Hindlimb muscle (tissue), 1 donor: ENCODE measurements at regions not wholly inside any gene's neighbourhood (a gene's known extent, or its start where the extent isn't known, plus 50 kb on each side); places are given as distances from the start of the nearest gene placed in this dataset.
"Not testable (repeated sequence)": the region's sequence is repeated elsewhere in the genome, so short reads cannot be mapped to it uniquely, and the experiment has no call there.

Source experiments
- DNase-seq: peaks from one replicate; pipeline ENCODE4 v3.0.0-alpha.2; 2013

DNA sequence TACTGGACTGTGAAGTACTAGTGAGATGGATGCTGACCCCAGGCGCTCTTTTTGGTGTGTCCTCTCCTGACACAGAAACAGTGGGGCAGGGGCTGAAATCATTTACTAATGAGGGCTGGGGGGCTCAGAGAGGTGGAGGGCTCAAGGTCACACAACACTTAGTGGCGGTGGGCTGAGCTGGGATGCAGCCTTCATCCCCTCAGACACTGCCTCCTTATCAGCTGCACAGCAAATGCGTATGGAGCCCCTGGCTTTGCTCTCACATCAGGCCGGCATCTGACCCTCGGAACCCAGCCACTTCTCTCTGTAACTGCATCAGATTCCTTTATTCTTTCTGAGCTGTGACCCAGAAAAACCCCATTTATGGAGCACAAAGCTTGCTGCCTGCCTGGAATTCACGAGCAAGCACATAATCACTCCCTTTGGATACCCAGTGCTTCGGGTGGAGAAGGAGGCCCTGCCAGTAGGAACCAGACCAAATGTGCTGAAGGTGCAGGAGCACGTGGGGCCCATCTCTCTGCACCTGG, 736.6 kb downstream of the TBC1D22A start:
- no peak for DNase-seq

- DNase-seq = no peak
Measured at GRCh38 chr22:47497666-47498065, 735.2 kb downstream of the TBC1D22A start.

DNA sequence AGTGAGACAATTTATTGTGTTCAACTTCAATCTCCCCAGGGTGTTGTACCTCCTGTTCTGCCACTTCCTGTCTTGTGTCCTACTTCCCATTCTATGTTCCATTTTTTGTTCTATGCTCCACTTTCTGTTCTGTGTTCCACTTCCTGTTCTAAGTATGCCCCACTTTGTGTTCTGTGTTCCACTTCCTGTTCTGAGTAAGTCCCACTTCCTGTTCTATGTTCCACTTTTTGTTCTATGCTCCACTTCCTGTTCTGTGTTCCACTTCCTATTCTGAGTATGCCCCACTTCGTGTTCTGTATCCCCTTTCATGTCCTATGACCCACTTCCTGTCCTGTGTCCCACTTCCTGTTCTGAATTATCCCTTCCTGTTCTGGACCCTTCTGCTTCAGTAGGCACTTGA, 732.7 kb downstream of the TBC1D22A start:
- no peak for DNase-seq

DNA sequence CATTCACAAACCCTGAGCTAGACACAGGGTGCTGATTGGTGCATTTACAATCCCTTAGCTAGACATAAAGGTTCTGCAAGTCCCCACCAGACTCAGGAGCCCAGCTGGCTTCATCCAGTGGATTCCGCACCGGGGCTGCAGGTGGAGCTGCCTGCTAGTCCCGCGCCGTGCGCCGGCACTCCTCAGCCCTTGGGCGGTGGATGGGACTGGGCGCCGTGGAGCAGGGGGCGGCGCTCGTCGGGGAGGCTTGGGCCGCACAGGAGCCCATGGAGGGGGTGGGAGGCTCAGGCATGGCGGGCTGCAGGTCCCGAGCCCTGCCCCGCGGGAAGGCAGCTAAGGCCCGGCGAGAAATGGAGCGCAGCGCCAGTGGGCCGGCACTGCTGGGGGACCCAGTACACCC, 725.7 kb downstream of the TBC1D22A start:
- DNase-seq = not testable (repeated sequence)

DNA sequence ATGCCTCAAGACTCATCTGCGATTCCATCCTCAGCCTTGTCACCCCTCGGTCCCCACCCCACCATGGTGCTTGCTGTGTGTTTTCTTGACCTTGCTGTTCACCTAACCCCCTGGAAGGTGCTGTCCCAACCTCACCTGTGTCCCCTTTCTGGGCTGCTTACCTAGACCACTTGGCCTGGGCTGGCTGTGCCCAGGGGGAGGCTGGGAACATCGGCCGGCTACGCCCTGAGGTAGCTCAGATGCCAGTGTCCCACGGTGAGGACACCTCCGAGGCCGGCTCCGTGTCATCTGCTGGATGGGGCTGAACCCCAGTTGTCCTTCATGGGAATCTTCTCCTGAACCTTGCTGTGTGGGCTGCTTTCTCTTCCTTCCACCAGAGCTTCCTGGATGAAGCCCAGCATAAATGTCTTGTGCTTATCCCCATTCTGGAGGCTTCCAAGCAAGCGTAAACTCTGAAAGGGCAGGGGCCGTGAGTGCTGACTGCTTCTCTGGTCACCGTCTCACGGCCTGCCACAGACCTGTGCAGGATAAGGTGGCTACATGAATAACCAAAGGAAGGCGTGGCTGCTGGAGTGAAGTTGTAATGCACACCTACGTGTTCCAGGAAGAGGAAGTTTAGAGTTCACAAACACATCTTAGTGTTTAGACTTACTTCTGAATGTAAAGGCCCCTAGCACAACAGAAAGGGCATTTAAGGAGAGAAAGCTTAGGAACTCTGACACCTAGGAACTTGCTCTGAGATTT, 724.3 kb downstream of the TBC1D22A start:
- no peak for DNase-seq

DNA sequence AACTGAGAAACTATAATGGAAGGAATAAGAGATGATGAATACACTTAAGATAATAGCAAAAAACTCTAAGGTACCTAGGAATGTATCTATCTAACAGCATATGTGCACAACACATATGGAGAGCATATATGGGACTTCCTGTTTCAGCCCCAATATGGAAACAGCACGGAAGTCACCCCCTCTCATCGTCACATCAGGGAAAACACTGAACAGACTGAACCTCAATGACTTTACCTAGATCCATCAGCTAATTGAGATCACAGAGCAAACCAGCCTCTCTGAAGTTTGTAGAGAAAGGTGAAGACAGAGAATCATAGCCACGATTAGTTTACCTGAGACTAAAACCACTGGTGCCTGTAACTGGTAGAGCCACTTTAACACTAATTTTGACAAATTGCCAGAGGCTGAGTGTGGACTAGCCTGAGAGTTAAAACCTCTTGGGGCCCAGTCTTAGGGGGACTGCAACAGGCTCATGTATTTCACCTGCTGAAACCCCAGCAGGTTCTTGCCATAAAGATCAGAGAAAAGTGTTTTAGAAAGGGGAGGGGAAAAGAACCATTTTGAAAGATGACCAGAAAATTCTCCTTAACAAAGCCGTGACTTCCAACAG, 722.6 kb downstream of the TBC1D22A start:
- no peak for DNase-seq

DNA sequence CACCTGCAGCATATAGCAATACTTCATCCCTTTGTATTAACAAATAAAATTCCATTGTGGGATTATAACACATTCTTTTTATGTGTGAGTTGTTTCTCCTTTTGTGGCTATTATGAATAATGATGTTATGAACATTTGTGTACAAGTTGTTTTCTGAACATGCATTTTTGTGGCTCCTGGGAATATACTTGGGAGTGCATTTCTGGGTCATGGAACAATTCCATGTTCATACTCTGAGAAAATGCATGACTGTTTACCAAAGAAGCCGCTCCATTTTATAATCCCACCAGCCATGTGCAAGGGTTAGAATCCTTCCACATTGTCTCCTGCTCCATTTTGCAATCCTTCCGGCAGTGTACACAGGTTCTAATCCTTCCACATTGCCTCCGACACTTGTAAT, 713.8 kb downstream of the TBC1D22A start:
- no peak for DNase-seq

DNA sequence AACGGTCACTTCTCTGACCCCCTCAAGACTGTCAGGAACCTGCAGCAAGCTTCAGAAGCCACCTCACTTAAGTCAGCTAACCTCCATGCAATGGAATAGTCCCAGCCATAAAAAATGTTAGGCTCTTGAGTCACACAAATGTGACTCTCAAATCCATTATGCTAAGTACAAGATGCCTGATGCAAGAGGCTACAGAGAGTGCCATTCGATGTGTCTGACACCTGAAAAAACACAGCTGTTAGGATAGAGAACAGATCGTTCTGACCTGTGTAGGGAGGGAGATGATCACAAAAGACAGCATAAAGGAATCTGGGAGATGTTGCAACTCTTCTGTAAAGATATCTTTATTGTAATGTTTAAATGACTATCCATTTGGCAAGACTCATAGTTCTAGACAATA, 712.4 kb downstream of the TBC1D22A start:
- no peak for DNase-seq

GRCh38 chr22:47474464-47474863, 712.0 kb downstream of the TBC1D22A start:
- DNase-seq = no peak

GRCh38 chr22:47472636-47473035, 710.2 kb downstream of the TBC1D22A start:
- DNase-seq = no peak

DNA sequence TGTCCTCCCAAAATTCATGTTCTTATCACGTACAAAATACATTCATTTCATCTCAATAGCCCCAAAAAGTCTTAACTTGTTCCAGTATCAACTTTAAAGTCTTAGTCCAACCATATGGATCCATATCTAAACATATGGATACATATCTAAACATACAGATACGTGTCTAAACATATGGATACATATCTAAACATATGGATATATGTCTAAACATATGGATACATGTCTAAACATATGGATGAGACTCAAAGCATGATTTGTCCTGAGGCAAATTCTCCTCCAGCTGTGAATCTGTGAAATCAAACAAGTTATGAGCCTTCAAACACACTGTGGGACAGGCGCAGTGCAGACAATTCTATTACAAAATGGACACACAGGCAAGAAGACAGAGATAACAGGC, 709.0 kb downstream of the TBC1D22A start:
- no peak for DNase-seq

DNA sequence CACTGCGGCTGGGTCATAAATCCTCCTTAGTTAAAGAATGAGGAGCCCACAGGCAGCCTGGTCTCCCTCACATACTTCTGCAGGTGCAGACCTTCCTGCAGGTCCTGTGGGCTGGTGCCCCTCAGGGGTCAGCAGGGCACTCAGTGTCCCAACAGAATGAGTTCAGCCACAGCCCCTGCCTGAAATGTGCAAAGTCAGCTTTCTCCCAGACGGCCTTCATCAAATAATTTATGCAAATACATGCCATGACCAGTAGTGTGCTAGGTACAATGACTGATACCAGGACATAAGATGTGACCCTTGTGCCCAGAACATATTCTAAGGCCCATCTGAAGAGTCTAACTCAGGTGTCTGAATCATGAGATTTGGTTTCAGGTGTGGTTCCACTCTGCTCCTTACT, 703.4 kb downstream of the TBC1D22A start:
- DNase-seq = no peak

DNA sequence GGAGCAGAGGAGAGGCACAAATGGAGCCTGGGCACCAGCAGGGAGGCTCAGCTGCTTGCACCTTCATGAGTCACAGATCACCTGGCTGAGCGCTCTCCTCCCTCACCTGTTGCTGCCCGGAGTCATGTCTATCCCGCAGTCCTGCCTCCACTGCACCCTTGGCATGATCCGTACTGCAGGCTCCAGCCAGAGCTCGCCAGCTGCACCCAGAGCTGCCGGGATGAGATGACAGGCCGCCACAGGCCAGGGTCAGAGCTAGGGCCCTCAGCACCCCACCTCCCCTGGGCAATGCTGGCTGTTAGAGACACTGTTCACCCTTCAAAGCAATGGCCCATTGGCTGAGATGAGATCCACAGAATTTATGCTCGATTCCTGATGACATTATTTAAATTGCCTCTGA, 702.8 kb downstream of the TBC1D22A start:
- DNase-seq = no peak

- no peak for DNase-seq
Measured at GRCh38 chr22:47463220-47463619, 700.8 kb downstream of the TBC1D22A start.

- no peak for DNase-seq
Measured at GRCh38 chr22:47460861-47461260, 698.4 kb downstream of the TBC1D22A start.

DNA sequence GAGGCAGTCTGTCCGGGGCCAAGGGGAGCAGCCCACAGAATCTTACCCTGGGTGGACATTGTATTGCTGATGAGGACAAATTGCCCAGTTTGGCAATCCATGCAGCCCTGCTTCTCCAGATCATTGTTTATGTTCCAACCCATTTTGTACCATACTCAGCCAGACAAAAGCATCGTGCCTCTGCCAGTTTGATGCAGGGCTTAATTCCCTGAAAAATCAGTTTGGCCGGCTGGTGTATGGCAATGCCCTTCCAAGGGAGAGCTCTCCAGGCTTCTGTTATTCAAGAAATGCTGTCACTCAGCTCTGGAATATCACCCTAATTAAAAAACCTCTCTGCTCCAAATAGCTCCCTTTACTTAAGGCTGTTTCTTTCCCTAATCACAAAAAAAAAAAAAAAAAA, 697.7 kb downstream of the TBC1D22A start:
- DNase-seq = no peak

- no peak for DNase-seq
Measured at GRCh38 chr22:47458348-47458747, 695.9 kb downstream of the TBC1D22A start.

DNA sequence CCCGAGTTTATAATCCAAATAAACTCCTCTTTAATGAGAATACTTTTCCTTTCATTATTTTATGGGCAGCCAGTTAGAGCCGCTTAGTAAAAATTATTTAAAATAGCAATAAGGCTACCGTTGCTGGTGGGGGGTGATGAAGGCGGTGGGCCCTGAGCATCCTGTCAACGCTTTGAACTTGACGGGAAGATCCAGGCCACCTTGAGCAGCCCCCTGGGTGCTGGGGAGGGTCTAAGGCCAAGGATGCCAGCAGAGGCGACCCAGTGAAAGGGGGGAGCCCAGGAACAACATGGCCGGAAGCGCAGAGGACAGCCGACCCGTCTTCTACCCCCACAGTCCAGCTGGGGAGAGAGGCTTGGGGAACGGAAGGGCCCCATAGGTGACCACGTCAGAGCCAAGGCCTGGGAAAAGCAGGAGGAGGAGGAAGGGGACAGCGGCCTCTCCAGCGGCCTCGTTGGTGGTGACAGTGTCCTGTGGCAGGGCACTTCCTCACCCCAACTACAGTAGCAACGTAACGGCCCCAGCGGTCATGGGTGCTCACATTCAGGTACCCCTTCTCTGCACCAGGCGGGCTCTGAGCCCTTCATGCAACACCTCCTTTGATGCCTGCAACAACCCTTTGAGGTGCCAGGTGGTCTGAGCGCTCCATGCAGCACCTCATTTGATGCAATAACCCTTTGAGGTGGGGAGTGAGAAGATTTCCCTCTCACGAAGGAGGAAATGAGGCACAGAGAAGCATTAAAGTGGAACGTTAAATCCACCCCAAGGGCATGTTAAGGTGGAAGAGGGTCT, 695.3 kb downstream of the TBC1D22A start:
- no peak for DNase-seq

- no peak for DNase-seq
Measured at GRCh38 chr22:47457021-47457420, 694.6 kb downstream of the TBC1D22A start.

DNA sequence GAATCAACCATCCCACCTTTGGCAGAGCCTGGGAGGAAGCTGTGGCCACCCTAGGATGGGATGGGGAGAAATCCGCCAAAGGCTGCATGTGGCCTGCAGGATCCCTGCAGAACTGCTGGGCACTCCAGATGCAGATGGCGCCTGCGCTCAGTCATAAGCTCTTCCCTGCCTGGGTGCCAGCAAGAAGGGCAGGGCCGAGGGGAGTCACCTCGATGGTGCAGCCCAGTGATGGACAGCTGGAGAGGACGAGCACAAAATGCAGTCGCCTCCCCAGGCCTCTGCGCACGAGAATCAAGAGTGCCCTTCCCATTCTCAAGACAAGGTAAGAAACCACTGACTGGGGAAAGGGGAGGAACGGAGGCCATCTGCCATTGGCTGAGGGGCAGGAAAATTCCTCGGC, 693.6 kb downstream of the TBC1D22A start:
- DNase-seq = no peak

- no peak for DNase-seq
Measured at GRCh38 chr22:47453049-47453448, 690.6 kb downstream of the TBC1D22A start.

- no peak for DNase-seq
Measured at GRCh38 chr22:47452184-47452583, 689.7 kb downstream of the TBC1D22A start.

DNA sequence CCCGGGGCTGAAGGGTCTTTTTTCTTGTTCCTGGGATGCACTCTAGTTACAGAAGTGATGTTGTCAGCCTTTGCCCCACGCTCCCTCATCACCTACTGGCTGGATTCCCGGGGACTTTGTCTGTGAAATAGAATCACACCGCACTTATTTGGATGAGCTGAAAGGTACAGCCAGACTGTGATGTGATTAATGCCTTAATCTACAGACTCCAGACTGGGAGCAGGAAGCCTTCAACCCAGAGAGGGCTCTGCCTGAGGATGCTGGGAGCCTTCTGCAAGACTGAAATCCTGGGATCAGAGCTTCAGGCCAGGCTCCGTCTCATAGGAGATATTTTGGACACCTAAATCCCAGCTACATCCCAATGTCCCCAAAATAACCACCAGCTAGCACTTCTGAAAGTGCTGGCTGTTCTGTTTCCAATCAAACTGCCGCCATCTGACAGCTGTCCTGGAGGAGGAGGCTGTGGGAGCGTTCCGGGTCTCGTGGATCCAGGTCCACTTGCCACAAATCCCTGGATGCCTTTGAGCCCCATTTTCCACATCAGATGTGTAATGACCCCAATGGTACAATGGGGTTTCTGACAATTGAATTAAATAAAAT, 688.5 kb downstream of the TBC1D22A start:
- DNase-seq = no peak
